ENCODE measurements at regions not wholly inside any gene's neighbourhood (a gene's known extent, or its start where the extent isn't known, plus 50 kb on each side); places are given as distances from the start of the nearest gene placed in this dataset.

- TF ChIP-seq CTCF (IDR thresholded peaks at IDR 0.05; ENCODE audit: low read depth, low read length, poor library complexity, severe bottlenecking) (no peak), EZH2phosphoT487 (IDR thresholded peaks at IDR 0.05; ENCODE audit: borderline replicate concordance, low read length) (no peak)
Observed at GRCh38 chr11:90661233-90661632, 438.4 kb upstream of the CHORDC1 start.

Measured in DOHH2 (cell line).